Thyroid gland (tissue), 4 donors: ENCODE measurements at regions not wholly inside any gene's neighbourhood (a gene's known extent, or its start where the extent isn't known, plus 50 kb on each side); places are given as distances from the start of the nearest gene placed in this dataset.

ENCODE experiments used
- POLR2A ChIP-seq, 2 donors: fragments of 450-650 bp; IDR thresholded peaks; one replicate each; pipeline ENCODE4 v1.6.1; 2017; ENCODE audit warnings: antibody characterized with exemption in 2 of 2, mild to moderate bottlenecking in 2 of 2, moderate library complexity in 1 of 2
- TF ChIP-seq, protein P1 (sequence below), 6 experiments: fragments of 200-600 bp in 3 of 6; fragments of 450-650 bp in 3 of 6; sonication (generic) in 3 of 6; IDR thresholded peaks; one replicate each; pipeline ENCODE4 v1.5.1; 2016 to 2019; ENCODE audit warnings: antibody characterized with exemption in 6 of 6, mild to moderate bottlenecking in 2 of 6, inconsistent platforms in 1 of 6, moderate library complexity in 1 of 6

DNA sequence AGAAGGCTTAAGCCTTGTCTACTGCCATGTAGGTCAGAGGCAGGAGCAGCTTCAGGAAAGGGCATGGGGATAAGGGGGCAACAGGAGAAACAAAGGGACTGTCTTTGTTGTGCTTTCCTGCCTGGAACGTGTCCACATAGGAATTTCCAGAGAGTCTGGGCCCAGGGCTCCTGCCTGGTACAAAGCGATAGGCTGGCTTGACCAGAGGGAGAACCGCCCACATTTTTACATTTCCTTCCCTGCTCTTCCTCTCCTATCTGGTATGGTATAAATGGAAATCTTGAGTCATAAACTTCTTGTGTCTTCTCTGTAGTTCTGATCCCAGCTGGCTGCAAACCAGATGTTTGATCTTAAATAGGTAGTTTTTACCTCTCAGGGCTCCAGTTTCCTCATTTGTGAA is 414.8 kb downstream of the HRH4 start:
- TF ChIP-seq, protein P1, sequence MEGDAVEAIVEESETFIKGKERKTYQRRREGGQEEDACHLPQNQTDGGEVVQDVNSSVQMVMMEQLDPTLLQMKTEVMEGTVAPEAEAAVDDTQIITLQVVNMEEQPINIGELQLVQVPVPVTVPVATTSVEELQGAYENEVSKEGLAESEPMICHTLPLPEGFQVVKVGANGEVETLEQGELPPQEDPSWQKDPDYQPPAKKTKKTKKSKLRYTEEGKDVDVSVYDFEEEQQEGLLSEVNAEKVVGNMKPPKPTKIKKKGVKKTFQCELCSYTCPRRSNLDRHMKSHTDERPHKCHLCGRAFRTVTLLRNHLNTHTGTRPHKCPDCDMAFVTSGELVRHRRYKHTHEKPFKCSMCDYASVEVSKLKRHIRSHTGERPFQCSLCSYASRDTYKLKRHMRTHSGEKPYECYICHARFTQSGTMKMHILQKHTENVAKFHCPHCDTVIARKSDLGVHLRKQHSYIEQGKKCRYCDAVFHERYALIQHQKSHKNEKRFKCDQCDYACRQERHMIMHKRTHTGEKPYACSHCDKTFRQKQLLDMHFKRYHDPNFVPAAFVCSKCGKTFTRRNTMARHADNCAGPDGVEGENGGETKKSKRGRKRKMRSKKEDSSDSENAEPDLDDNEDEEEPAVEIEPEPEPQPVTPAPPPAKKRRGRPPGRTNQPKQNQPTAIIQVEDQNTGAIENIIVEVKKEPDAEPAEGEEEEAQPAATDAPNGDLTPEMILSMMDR (IDR thresholded peaks at IDR 0.05) = no peak
- TF ChIP-seq POLR2A (IDR thresholded peaks at IDR 0.05) = no peak
